K562 (cell line): ENCODE measurements at regions not wholly inside any gene's neighbourhood (a gene's known extent, or its start where the extent isn't known, plus 50 kb on each side); places are given as distances from the start of the nearest gene placed in this dataset.

ENCODE experiments used
- ETS2 ChIP-seq: IDR thresholded peaks from 2 replicates; pipeline ENCODE4 v1.6.1; 2016; ENCODE audit warnings: borderline replicate concordance, missing genetic modification characterization, mild to moderate bottlenecking, moderate library complexity, missing compliant biosample characterization; ENCODE audit not compliant: poor library complexity, severe bottlenecking
- FOXJ3 ChIP-seq: sonication (generic); formaldehyde crosslinking; IDR thresholded peaks from 2 replicates; pipeline ENCODE4 v1.4.0; 2020; ENCODE audit warnings: mild to moderate bottlenecking, missing genetic modification reagents
- KDM5B ChIP-seq: fragments of 200-600 bp; sonication (generic); IDR thresholded peaks from 2 replicates; pipeline ENCODE4 v1.6.1; 2012; ENCODE audit warnings: low read depth, mild to moderate bottlenecking, moderate library complexity, low read length, control low read depth, inconsistent platforms; ENCODE audit not compliant: insufficient replicate concordance
- MTA2 ChIP-seq: fragments of 450-650 bp; IDR thresholded peaks from 2 replicates; pipeline ENCODE4 v1.6.1; 2016; ENCODE audit warnings: low read depth
- NFYB ChIP-seq: IDR thresholded peaks from 2 replicates; pipeline ENCODE4 v1.6.1; 2011; ENCODE audit warnings: mild to moderate bottlenecking, moderate library complexity; ENCODE audit not compliant: insufficient read length; ENCODE audit errors: extremely low read depth
- RB1 ChIP-seq: fragments of 450-650 bp; IDR thresholded peaks from 2 replicates; pipeline ENCODE4 v1.6.1; 2017; ENCODE audit warnings: low read depth, mild to moderate bottlenecking
- TCF7L2 ChIP-seq: fragments of 150-350 bp; IDR thresholded peaks from 2 replicates; pipeline ENCODE4 v1.6.1; 2016; ENCODE audit warnings: low read depth, mild to moderate bottlenecking, low read length, moderate library complexity
- THAP12 ChIP-seq: fragments of 250-450 bp; sonication (Bioruptor Pico); IDR thresholded peaks from 2 replicates; pipeline ENCODE4 v1.9.0; 2021; ENCODE audit warnings: mild to moderate bottlenecking, inconsistent platforms
- ZBTB2 ChIP-seq: fragments of 450-650 bp; IDR thresholded peaks from 2 replicates; pipeline ENCODE4 v1.6.1; 2016; ENCODE audit warnings: antibody characterized with exemption
- ZNF212 ChIP-seq: fragments of 450-650 bp; formaldehyde crosslinking; IDR thresholded peaks from 2 replicates; pipeline ENCODE4 v1.4.0; 2020; ENCODE audit warnings: mild to moderate bottlenecking
- ZNF318 ChIP-seq, 2 experiments: fragments of 450-650 bp; IDR thresholded peaks; 2 replicates each; pipeline ENCODE4 v1.6.1; 2016; ENCODE audit warnings: mild to moderate bottlenecking in 2 of 2, borderline replicate concordance in 1 of 2, low read depth in 1 of 2, moderate library complexity in 1 of 2

GRCh38 chr1:222465211-222466041 is 82.5 kb downstream of the HHIPL2 start (continued):
- TF ChIP-seq ZBTB2 = peak; percentile 57; the same call in 1 of the 2 replicates
- TF ChIP-seq ZNF212 (CRISPR knock-in tag) = no peak
- TF ChIP-seq RB1 = peak; percentile 99
- no peak for TF ChIP-seq MTA2
- no peak for TF ChIP-seq NFYB
- TF ChIP-seq KDM5B = peak; percentile 32
- TF ChIP-seq ETS2 (tag) = no peak
- TF ChIP-seq FOXJ3 (CRISPR knock-in tag) = no peak
- TF ChIP-seq TCF7L2 = no peak
- TF ChIP-seq ZNF318 (IDR thresholded peaks at IDR 0.05; ENCODE audit: borderline replicate concordance in 1 of 2, low read depth in 1 of 2) = no peak; a peak in 1 of 4 replicates
- TF ChIP-seq THAP12 (CRISPR knock-in tag) = peak; percentile 89
